ENCODE measurements at regions not wholly inside any gene's neighbourhood (a gene's known extent, or its start where the extent isn't known, plus 50 kb on each side); places are given as distances from the start of the nearest gene placed in this dataset.
A peak's percentile ranks its signal among the peaks of the same experiment; 100 is the strongest.
"Not testable (repeated sequence)": the region's sequence is repeated elsewhere in the genome, so short reads cannot be mapped to it uniquely, and the experiment has no call there.

- peak; percentile 17 for DNase-seq
Measured at GRCh38 chr6:144660561-144661115, 375.5 kb downstream of the UTRN start.

- DNase-seq = no peak
Measured at GRCh38 chr6:144661116-144661806, 376.1 kb downstream of the UTRN start.

DNA sequence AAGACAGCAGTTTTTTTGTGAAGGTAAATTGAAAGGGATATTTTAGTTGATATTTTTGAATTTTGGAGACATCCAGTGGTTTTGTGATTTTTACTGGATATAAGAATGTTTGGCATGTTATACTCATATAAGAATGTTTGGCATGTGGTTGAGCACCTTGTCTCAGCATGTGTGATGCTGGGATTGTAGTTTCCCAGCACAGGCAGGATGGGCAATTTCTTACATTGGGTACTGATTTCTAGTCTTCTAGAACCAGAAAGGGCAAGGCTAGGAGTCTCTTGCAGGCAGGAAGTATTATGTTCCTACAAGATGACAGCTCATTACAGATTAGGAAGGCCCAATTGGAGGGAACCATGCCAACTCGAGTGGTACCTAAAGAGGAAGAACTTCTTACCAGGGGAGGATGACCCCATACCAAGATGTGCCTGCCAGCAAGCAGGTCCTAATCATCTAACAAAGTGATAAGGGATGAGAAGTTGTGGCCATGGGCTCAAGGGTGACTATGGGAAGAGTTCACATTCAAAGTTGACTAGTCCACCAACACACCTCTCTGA, 377.8 kb downstream of the UTRN start:
- peak; percentile 28 for DNase-seq

- no peak for DNase-seq
Measured at GRCh38 chr6:144664281-144664680, 379.1 kb downstream of the UTRN start.

- DNase-seq = no peak
Measured at GRCh38 chr6:144664947-144665346, 379.8 kb downstream of the UTRN start.

- DNase-seq = no peak
Measured at GRCh38 chr6:144665932-144666450, 380.9 kb downstream of the UTRN start.

DNA sequence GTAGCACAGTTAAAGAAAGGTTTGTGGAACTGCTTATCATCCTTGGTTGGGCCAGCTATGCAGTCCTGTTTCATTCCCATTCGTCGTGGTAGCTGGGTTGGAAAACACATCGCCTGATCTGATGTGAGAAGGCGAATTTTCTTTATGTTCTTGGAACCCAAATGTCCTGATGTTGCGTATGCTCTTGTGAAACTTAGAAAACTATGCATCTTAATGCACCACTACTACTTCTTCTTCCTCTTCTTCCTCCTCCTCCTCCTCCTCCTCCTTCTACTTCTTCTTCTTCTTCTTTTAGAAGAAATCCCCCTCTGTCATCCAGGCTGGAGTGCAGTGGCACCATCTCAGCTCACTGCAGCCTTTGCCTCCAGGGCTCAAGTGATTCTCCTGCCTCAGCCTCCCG, 381.6 kb downstream of the UTRN start:
- DNase-seq = peak; percentile 15

GRCh38 chr6:144667532-144668503, 382.7 kb downstream of the UTRN start:
- DNase-seq = peak; percentile 50

DNA sequence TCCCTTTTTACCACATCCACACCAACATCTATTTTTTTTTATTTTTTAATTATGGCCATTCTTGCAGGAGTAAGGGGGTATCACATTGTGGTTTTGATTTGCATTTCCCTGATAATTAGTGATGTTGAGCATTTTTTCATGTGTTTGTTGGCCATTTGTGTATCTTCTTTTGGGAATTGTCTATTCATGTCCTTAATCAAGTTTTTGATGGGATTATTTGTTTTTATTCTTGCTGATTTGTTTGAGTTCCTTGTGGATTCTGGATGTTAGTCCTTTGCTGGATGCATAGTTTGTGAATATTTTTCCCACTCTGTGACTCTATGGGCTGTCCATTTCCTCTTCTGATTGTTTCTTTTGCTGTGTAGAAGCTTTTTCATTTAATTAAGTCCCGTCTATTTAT, 385.1 kb downstream of the UTRN start:
- not testable (repeated sequence) for DNase-seq

DNA sequence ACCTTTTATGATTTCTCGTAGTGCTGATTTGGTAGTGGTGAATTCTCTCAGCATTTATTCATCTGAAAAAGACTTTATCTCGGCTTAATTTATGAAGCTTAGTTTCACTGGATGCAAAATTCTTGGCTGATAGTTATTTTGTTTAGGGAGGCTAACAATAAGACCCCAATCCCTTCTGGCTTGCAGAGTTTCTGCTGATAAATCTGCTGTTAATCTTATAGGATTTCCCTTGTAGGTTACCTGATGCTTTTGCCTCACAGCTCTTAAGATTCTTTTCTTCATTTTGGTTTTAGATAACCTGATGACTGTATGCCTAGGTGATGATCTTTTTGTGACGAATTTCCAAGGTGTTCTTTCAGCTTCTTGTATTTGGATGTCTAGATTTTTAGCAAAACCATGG, 388.7 kb downstream of the UTRN start:
- DNase-seq = peak; percentile 14

DNA sequence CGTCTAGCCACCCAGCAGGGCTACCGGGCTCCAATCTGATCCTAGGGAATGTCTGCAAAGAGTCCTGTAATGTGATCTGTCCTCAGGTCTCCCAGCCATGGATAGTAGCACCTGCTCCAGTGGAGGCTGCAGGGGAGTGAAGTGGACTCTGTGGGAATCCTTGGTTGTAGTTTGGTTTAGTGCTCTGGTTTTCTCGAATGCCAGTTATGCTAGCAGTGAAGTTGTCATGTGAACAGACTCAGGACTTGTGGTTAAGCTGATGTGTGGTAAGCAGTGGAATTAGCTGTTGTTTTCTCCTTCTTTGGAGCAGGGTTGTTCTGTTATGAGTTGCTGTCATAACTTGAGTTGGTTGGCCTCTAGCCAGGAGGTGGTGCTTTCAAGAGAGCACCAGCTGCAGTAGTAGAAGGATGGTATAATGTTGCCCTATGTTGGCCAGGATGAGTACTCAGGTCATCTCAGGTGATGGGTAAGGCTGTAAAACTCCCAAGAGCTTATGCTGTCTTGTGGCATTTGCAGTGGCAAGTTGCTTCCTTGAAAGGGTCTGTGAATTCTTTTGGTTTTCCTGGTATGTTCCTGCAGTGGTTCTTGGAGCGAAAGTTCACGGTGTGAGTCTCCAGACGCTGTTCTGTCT, 390.2 kb downstream of the UTRN start:
- peak; percentile 79 for DNase-seq

GRCh38 chr6:144676310-144676709, 391.2 kb downstream of the UTRN start:
- not testable (repeated sequence) for DNase-seq

GRCh38 chr6:144677263-144677662, 392.1 kb downstream of the UTRN start:
- not testable (repeated sequence) for DNase-seq

DNA sequence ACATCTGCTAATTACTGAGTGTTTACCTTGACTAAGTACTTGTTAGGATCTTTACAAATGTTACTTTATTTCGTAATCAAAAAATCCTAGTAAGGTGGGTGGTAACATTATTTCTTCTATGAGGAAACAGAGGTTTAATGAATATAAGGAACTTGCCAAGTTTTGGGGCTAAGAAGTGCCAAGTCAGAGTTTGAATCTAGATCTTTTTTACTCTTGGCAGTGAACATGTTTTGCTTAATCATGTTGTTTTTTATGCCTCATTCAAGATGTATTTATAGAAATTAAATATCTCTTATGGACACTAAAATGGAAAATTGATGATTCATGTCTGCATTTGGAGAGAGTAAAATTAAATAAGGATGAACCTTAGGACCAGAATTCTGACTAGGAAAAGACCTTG, 393.7 kb downstream of the UTRN start:
- DNase-seq = peak; percentile 71

DNA sequence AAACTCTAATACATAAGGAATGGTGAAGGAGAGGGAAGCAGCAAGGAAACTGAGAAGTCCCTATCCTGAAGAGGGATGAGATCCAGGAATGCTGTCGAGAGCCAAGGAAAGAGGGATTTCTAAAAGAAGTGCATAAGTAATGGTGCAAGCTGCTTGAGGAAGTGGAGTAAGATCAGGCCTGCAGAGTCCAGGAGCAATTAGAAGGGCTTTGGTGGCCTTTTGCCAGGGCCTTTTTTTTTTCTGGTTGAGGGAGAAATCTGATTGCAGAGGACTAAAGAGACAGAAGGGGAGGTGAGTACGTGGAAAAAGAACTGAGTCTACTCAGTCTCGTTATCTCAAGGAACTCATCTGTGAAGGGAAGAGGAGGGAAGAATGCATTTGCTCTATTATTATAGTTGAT, 396.2 kb downstream of the UTRN start:
- peak; percentile 21 for DNase-seq

GRCh38 chr6:144683216-144684070, 398.3 kb downstream of the UTRN start:
- no peak for DNase-seq

DNA sequence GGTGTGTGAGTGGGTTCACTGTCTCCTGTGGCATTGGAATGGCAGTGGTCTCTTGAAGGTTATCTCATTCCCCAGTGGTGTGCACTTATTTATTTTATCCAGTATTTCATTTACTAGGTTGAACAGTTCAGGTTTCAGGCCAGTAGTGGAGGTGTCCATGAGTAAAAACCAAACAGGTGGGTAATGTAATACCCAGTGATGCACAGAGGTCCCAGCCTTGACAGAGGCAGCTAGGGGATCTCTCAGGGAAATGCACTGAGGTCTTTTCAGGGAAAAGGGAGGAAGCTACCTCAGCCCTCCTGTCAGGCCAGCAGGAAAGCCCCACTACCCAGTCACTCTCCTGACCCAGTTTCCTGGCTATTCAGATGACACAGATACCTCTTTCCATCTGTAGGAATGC, 403.6 kb downstream of the UTRN start:
- DNase-seq = no peak

DNA sequence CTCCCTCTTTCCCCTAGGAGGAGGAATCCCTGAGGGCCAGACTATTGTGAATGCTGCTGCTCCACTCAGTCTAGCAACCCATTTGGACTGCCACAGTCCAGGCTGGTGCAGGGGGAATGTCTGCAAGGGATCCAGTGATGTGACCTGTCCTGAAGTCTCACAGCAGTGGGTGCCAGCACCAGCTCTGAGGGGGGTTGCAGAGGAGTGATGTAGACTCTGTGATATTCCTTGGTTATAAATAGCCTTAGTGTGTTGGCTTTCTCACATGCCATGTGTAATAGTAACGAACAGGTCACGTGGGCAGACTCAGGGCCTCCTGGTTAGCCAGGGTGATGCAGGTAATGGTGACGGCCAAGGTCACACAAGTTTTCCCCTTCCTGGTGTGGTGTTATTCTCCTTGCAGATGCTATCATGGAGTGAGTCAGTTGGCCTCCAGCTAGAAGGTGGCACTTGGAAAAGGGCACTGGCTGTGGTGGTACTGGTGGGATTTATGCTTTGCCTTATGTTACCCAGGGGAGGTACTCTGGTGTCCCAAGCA, 404.4 kb downstream of the UTRN start:
- no peak for DNase-seq

GRCh38 chr6:144690133-144690532, 405.0 kb downstream of the UTRN start:
- no peak for DNase-seq

GRCh38 chr6:144690666-144691065, 405.5 kb downstream of the UTRN start:
- no peak for DNase-seq

DNA sequence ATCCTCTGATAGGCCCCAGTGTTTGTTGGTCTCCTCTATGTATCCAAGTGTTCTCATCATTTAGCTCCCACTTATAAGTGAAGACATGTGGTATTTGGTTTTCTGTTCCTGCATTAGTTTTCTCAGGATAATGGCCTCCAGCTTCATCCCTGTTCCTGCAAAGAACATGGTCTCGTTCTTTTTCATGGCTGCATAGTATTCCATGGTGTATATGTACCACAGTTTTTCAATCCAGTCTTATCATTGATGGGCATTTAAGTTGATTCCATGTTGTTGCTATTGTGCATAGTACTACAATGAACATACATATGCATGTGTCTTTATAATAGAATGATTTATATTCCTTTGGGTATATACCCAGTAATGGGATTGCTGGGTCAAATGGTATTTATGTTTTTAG, 406.9 kb downstream of the UTRN start:
- not testable (repeated sequence) for DNase-seq
